GM23338 (cell line): ENCODE measurements at regions not wholly inside any gene's neighbourhood (a gene's known extent, or its start where the extent isn't known, plus 50 kb on each side); places are given as distances from the start of the nearest gene placed in this dataset.

Source experiments
- EZH2 ChIP-seq: fragments of 200-600 bp; sonication (generic); IDR thresholded peaks from one replicate; pipeline ENCODE4 v1.8.0; 2017; ENCODE audit warnings: antibody characterized with exemption, mild to moderate bottlenecking, low read depth; ENCODE audit not compliant: unreplicated experiment
- EZH2phosphoT487 ChIP-seq: fragments of 200-600 bp; sonication (generic); IDR thresholded peaks from one replicate; pipeline ENCODE4 v1.8.1; 2018; ENCODE audit warnings: antibody characterized with exemption; ENCODE audit not compliant: unreplicated experiment
- JUNB ChIP-seq: IDR thresholded peaks from one replicate; pipeline ENCODE4 v1.6.1; 2016; ENCODE audit warnings: antibody characterized with exemption; ENCODE audit not compliant: unreplicated experiment
- POLR2AphosphoS5 ChIP-seq: IDR thresholded peaks from 2 replicates; pipeline ENCODE4 v1.6.1; 2016; ENCODE audit warnings: antibody characterized with exemption, low read depth
- REST ChIP-seq: IDR thresholded peaks from one replicate; pipeline ENCODE4 v1.6.1; 2018; ENCODE audit warnings: antibody characterized with exemption; ENCODE audit not compliant: unreplicated experiment
- STAT1 ChIP-seq: IDR thresholded peaks from one replicate; pipeline ENCODE4 v1.6.1; 2016; ENCODE audit warnings: antibody characterized with exemption; ENCODE audit not compliant: unreplicated experiment
- ZNF114 ChIP-seq: fragments of 250-450 bp; sonication (Bioruptor Pico); IDR thresholded peaks from 2 replicates; pipeline ENCODE4 v1.5.0; 2020; ENCODE audit warnings: mild to moderate bottlenecking, moderate library complexity
- ZNF331 ChIP-seq: fragments of 250-450 bp; sonication (Bioruptor Pico); IDR thresholded peaks from 2 replicates; pipeline ENCODE4 v1.5.0; 2020; ENCODE audit warnings: low read depth, mild to moderate bottlenecking, moderate library complexity
- TF ChIP-seq, protein P1 (sequence below), 2 experiments: fragments of 200-600 bp in 1 of 2; sonication (generic) in 1 of 2; conservative IDR thresholded peaks; 2 replicates each; pipeline versions ENCODE4 v1.5.1 to v1.6.1; 2016 to 2017; ENCODE audit warnings: antibody characterized with exemption in 2 of 2, low read depth in 2 of 2, mild to moderate bottlenecking in 2 of 2, moderate library complexity in 1 of 2
- TF ChIP-seq, protein P2 (sequence below): IDR thresholded peaks from 2 replicates; pipeline ENCODE4 v1.6.1; 2016; ENCODE audit warnings: antibody characterized with exemption

- TF ChIP-seq, protein P1, sequence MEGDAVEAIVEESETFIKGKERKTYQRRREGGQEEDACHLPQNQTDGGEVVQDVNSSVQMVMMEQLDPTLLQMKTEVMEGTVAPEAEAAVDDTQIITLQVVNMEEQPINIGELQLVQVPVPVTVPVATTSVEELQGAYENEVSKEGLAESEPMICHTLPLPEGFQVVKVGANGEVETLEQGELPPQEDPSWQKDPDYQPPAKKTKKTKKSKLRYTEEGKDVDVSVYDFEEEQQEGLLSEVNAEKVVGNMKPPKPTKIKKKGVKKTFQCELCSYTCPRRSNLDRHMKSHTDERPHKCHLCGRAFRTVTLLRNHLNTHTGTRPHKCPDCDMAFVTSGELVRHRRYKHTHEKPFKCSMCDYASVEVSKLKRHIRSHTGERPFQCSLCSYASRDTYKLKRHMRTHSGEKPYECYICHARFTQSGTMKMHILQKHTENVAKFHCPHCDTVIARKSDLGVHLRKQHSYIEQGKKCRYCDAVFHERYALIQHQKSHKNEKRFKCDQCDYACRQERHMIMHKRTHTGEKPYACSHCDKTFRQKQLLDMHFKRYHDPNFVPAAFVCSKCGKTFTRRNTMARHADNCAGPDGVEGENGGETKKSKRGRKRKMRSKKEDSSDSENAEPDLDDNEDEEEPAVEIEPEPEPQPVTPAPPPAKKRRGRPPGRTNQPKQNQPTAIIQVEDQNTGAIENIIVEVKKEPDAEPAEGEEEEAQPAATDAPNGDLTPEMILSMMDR (conservative IDR thresholded peaks at IDR 0.05; ENCODE audit: low read depth in 2 of 2) = no peak
- no peak for TF ChIP-seq EZH2phosphoT487
- TF ChIP-seq EZH2 = no peak
- TF ChIP-seq POLR2AphosphoS5 = no peak
- TF ChIP-seq REST = no peak
- TF ChIP-seq ZNF114 (CRISPR knock-in tag) = no peak
- TF ChIP-seq STAT1 = no peak
- TF ChIP-seq, protein P2, sequence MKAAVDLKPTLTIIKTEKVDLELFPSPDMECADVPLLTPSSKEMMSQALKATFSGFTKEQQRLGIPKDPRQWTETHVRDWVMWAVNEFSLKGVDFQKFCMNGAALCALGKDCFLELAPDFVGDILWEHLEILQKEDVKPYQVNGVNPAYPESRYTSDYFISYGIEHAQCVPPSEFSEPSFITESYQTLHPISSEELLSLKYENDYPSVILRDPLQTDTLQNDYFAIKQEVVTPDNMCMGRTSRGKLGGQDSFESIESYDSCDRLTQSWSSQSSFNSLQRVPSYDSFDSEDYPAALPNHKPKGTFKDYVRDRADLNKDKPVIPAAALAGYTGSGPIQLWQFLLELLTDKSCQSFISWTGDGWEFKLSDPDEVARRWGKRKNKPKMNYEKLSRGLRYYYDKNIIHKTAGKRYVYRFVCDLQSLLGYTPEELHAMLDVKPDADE = no peak
- no peak for TF ChIP-seq JUNB
- no peak for TF ChIP-seq ZNF331 (CRISPR knock-in tag)
These were observed 271.0 kb upstream of the HSF2 start for GRCh38 chr6:122128445-122128844.
